ENCODE measurements at regions not wholly inside any gene's neighbourhood (a gene's known extent, or its start where the extent isn't known, plus 50 kb on each side); places are given as distances from the start of the nearest gene placed in this dataset.

DNA sequence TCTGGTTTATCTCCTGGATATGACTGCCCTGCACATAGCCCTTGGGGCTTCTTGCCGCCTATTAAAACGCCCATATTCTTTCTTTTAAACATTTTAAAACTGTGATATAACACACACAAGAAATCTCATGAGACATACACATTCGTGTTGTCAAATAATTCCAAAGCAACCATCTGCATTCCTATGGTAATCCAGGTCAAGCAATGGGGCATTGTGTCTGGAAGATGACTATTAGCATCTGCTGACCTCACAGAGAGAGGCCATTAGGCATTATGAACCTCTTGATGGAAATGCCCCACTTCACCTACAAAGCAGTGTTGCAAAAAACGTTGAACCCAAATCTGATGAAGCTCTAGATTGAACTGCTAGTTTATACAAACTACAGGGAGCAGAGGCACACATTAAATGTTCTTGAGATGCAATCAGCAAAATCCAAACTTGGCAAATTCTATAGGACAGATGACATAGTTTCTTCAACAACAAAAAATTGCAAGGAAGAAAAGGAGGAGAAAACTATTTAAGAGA lies 513.8 kb upstream of the CCDC196 start:
- no peak for TF ChIP-seq CTCF (IDR thresholded peaks at IDR 0.05)
- TF ChIP-seq POLR2A (IDR thresholded peaks at IDR 0.05): no peak

Measured in thyroid gland (tissue), 4 donors.